Uterus (tissue), 2 donors: ENCODE measurements at regions not wholly inside any gene's neighbourhood (a gene's known extent, or its start where the extent isn't known, plus 50 kb on each side); places are given as distances from the start of the nearest gene placed in this dataset.

Source experiments
- CTCF ChIP-seq, 4 experiments: fragments of 200-600 bp in 2 of 4; fragments of 450-650 bp in 2 of 4; sonication (generic) in 2 of 4; IDR thresholded peaks; one replicate each; pipeline ENCODE4 v1.5.1; 2016 to 2019; ENCODE audit warnings: antibody characterized with exemption in 4 of 4, mild to moderate bottlenecking in 2 of 4, moderate library complexity in 1 of 4
- POLR2A ChIP-seq, 2 donors: fragments of 450-650 bp; IDR thresholded peaks; one replicate each; pipeline ENCODE4 v1.6.1; 2016; ENCODE audit warnings: antibody characterized with exemption in 2 of 2, mild to moderate bottlenecking in 1 of 2, moderate library complexity in 1 of 2

- no peak for TF ChIP-seq POLR2A (IDR thresholded peaks at IDR 0.05)
- no peak for TF ChIP-seq CTCF (IDR thresholded peaks at IDR 0.05)
Measured at GRCh38 chr7:32648408-32649156, 153.3 kb downstream of the AVL9 start.
